HCT116 (cell line): ENCODE measurements at regions not wholly inside any gene's neighbourhood (a gene's known extent, or its start where the extent isn't known, plus 50 kb on each side); places are given as distances from the start of the nearest gene placed in this dataset.

Source experiments
- ATAC-seq: fragments of 200-7000 bp; cut with Tn5 transposase; 2 replicates; pipeline ENCODE4 v1.9.1; 2020; ENCODE audit warnings: mild to moderate bottlenecking, moderate library complexity
- BruUV-seq: library from RNA; stranded (reverse); fragments of 400-500 nt; replicated peaks from 2 replicates; lab custom pipeline; 2021; lab: Mats Ljungman, UMichigan
- CTCF ChIA-PET: fragments of 300-600 bp; sonication (Branson Sonifier 250); formaldehyde crosslinking; loops from one replicate; lab custom pipeline; 2021; ENCODE audit warnings: antibody characterized with exemption; lab: Charles Lee
- POLR2A ChIA-PET: fragments of 300-600, 350-600 bp; sonication (Branson Sonifier 250); formaldehyde crosslinking; loops from one replicate; lab custom pipeline; 2021; ENCODE audit warnings: antibody characterized with exemption; lab: Charles Lee
- RAD21 ChIA-PET, 2 experiments: fragments of 300-600 bp; sonication (Branson Sonifier 250); formaldehyde crosslinking; loops; one replicate each; lab custom pipeline; 2023; ENCODE audit warnings: low total read pairs in 2 of 2; ENCODE audit not compliant: uncharacterized antibody in 2 of 2, unreplicated experiment in 2 of 2, low non-redundant PET in 1 of 2; lab: Charles Lee
- DNase-seq: peaks from one replicate; pipeline ENCODE4 v3.0.0-alpha.2; 2010; ENCODE audit warnings: low read depth, low spot score
- H2AFZ ChIP-seq: fragments of 200-600 bp; shearing (Covaris generic), sonication (generic); 2 replicates; pipeline ENCODE4 v1.6.1; 2017; ENCODE audit warnings: low read depth, mixed run types, mixed read lengths, antibody characterized with exemption, low read length; ENCODE audit not compliant: poor library complexity, severe bottlenecking
- H3K27ac ChIP-seq: 2 replicates; pipeline ENCODE4 v1.5.1; 2012; ENCODE audit warnings: low read depth, low read length
- H3K27me3 ChIP-seq: fragments of 200-600 bp; sonication (generic); 2 replicates; pipeline ENCODE4 v1.6.1; 2016; ENCODE audit warnings: mixed run types, low read length, mixed read lengths; ENCODE audit not compliant: insufficient read depth
- H3K36me3 ChIP-seq, 2 experiments: fragments of 200-500 bp in 1 of 2; fragments of 200-600 bp in 1 of 2; sonication (Bioruptor generic) in 1 of 2; sonication (generic) in 1 of 2; 2 replicates each; pipeline versions ENCODE4 v1.5.1 to v1.6.1; 2014 to 2016; ENCODE audit warnings: low read length in 2 of 2, inconsistent platforms in 1 of 2, mixed read lengths in 1 of 2, mixed run types in 1 of 2; ENCODE audit not compliant: insufficient read depth in 2 of 2, control insufficient read depth in 1 of 2
- H3K4me1 ChIP-seq, 2 experiments: fragments of 200-600 bp in 1 of 2; sonication (generic) in 1 of 2; 2 replicates each; pipeline versions ENCODE4 v1.5.1 to v1.6.1; 2012 to 2017; ENCODE audit warnings: low read length in 2 of 2, inconsistent platforms in 1 of 2, mild to moderate bottlenecking in 1 of 2, mixed read lengths in 1 of 2, mixed run types in 1 of 2, moderate library complexity in 1 of 2; ENCODE audit not compliant: insufficient read depth in 2 of 2, control insufficient read depth in 1 of 2
- H3K4me2 ChIP-seq: fragments of 200-600 bp; sonication (generic); 2 replicates; pipeline ENCODE4 v1.6.1; 2017; ENCODE audit warnings: mixed run types, low read length, mixed read lengths
- H3K4me3 ChIP-seq, 2 experiments: fragments of 200-600 bp in 1 of 2; sonication (generic) in 1 of 2; replicated peaks in 1 of 2; 2 replicates each; pipeline ENCODE4 v1.5.1; 2011 to 2016; ENCODE audit warnings: low read length in 2 of 2, control low read depth in 1 of 2, low read depth in 1 of 2, mild to moderate bottlenecking in 1 of 2, mixed read lengths in 1 of 2, mixed run types in 1 of 2
- H3K79me2 ChIP-seq: fragments of 200-600 bp; sonication (generic); 2 replicates; pipeline ENCODE4 v1.6.1; 2017; ENCODE audit warnings: mild to moderate bottlenecking, mixed run types, low read length, moderate library complexity, mixed read lengths; ENCODE audit not compliant: insufficient read depth
- H3K9ac ChIP-seq: fragments of 200-600 bp; sonication (generic); 2 replicates; pipeline ENCODE4 v1.6.1; 2016; ENCODE audit warnings: low read length, mixed read lengths
- H3K9me2 ChIP-seq: fragments of 200-600 bp; sonication (generic), shearing (Covaris generic); 2 replicates; pipeline ENCODE4 v1.6.1; 2017; ENCODE audit warnings: mixed run types, mild to moderate bottlenecking, moderate library complexity; ENCODE audit not compliant: insufficient read depth
- H3K9me3 ChIP-seq, 2 experiments: fragments of 200-500 bp in 1 of 2; fragments of 200-600 bp in 1 of 2; sonication (Bioruptor generic) in 1 of 2; sonication (generic) in 1 of 2; 2 replicates each; pipeline ENCODE4 v1.6.1; 2014 to 2017; ENCODE audit warnings: low read length in 2 of 2, mixed read lengths in 2 of 2, inconsistent platforms in 1 of 2, low read depth in 1 of 2, mild to moderate bottlenecking in 1 of 2, mixed run types in 1 of 2, moderate library complexity in 1 of 2; ENCODE audit not compliant: control insufficient read depth in 1 of 2, insufficient read depth in 1 of 2
- H4K20me1 ChIP-seq: fragments of 200-600 bp; sonication (generic), shearing (Covaris generic); 2 replicates; pipeline ENCODE4 v1.6.1; 2017; ENCODE audit warnings: mixed run types, mild to moderate bottlenecking, moderate library complexity; ENCODE audit not compliant: insufficient read depth
- ATF3 ChIP-seq: IDR thresholded peaks from 2 replicates; pipeline ENCODE4 v1.6.1; 2012
- CBX3 ChIP-seq: IDR thresholded peaks from 2 replicates; pipeline ENCODE4 v1.6.1; 2012; ENCODE audit warnings: low read depth
- CEBPB ChIP-seq: IDR thresholded peaks from 2 replicates; pipeline ENCODE4 v1.6.1; 2012; ENCODE audit warnings: low read depth
- CTCF ChIP-seq, 3 experiments: fragments of 200-600 bp in 1 of 3; sonication (generic) in 1 of 3; IDR thresholded peaks in 2 of 3; conservative IDR thresholded peaks in 1 of 3; 2 replicates each; pipeline ENCODE4 v1.5.1; 2012 to 2017; ENCODE audit warnings: low read depth in 2 of 3, low read length in 2 of 3, antibody characterized with exemption in 1 of 3, borderline replicate concordance in 1 of 3, control low read depth in 1 of 3, mild to moderate bottlenecking in 1 of 3, mixed read lengths in 1 of 3, mixed run types in 1 of 3, moderate library complexity in 1 of 3; ENCODE audit not compliant: insufficient read depth in 1 of 3
- EGR1 ChIP-seq: IDR thresholded peaks from 2 replicates; pipeline ENCODE4 v1.6.1; 2012; ENCODE audit warnings: low read depth
- ELF1 ChIP-seq: IDR thresholded peaks from 2 replicates; pipeline ENCODE4 v1.6.1; 2012; ENCODE audit warnings: low read depth, borderline replicate concordance
- EZH2 ChIP-seq: fragments of 200-600 bp; sonication (generic); IDR thresholded peaks from 2 replicates; pipeline ENCODE4 v1.6.1; 2017; ENCODE audit warnings: antibody characterized with exemption, mixed run types
- EZH2phosphoT487 ChIP-seq: fragments of 200-600 bp; IDR thresholded peaks from 2 replicates; pipeline ENCODE4 v1.6.1; 2018; ENCODE audit warnings: antibody characterized with exemption, borderline replicate concordance
- FOSL1 ChIP-seq: IDR thresholded peaks from 2 replicates; pipeline ENCODE4 v1.6.1; 2012; ENCODE audit warnings: low read depth
- MAX ChIP-seq: IDR thresholded peaks from 2 replicates; pipeline ENCODE4 v1.6.1; 2012
- POLR2A ChIP-seq: IDR thresholded peaks from 2 replicates; pipeline ENCODE4 v1.7.0; 2011; ENCODE audit warnings: borderline replicate concordance; ENCODE audit not compliant: insufficient read depth, insufficient read length; ENCODE audit errors: extremely low read depth
- SIN3A ChIP-seq: IDR thresholded peaks from 2 replicates; pipeline ENCODE4 v1.6.1; 2012; ENCODE audit warnings: low read depth
- SP1 ChIP-seq: IDR thresholded peaks from 2 replicates; pipeline ENCODE4 v1.6.1; 2012; ENCODE audit warnings: low read depth
- SRF ChIP-seq: IDR thresholded peaks from 2 replicates; pipeline ENCODE4 v1.6.1; 2012; ENCODE audit warnings: low read depth
- TCF7L2 ChIP-seq: IDR thresholded peaks from 2 replicates; pipeline ENCODE4 v1.7.0; 2011; ENCODE audit warnings: borderline replicate concordance, inconsistent platforms; ENCODE audit not compliant: insufficient read depth, insufficient read length; ENCODE audit errors: extremely low read depth
- YY1 ChIP-seq: IDR thresholded peaks from 2 replicates; pipeline ENCODE4 v1.6.1; 2011; ENCODE audit warnings: low read length, low read depth, moderate library complexity, mild to moderate bottlenecking; ENCODE audit not compliant: insufficient replicate concordance; ENCODE audit errors: extremely low read depth
- ZNF274 ChIP-seq: fragments of 200-500 bp; sonication (Bioruptor generic); IDR thresholded peaks from 2 replicates; pipeline ENCODE4 v1.6.1; 2014; ENCODE audit warnings: mild to moderate bottlenecking, low read depth, low read length, inconsistent platforms
- intact Hi-C: fragments of 100-400 bp; cut with micrococcal nuclease; formaldehyde crosslinking; loops from 2 replicates; pipeline ENCODE4 v1.10.0; 2022
- TF ChIP-seq, protein P1 (sequence below): IDR thresholded peaks from 2 replicates; pipeline ENCODE4 v1.6.1; 2012; ENCODE audit warnings: low read depth
- TF ChIP-seq, protein P2 (sequence below): IDR thresholded peaks from 2 replicates; pipeline ENCODE4 v1.6.1; 2011; ENCODE audit warnings: mild to moderate bottlenecking, low read length, moderate library complexity; ENCODE audit not compliant: insufficient replicate concordance; ENCODE audit errors: extremely low read depth

GRCh38 chr13:44058067-44058466, 178.4 kb downstream of the LACC1 start:
- Histone ChIP-seq H3K9ac (no peak overlapping the region), H3K4me1 (no peaks in the 10 kb centered on the region), H2AFZ (no peak overlapping the region), H3K27me3 (no peaks in the 10 kb centered on the region), H3K36me3 (no peaks in the 10 kb centered on the region), H3K9me3 (no peaks in the 10 kb centered on the region), H3K27ac (no peak overlapping the region), H3K79me2 (no peaks in the 10 kb centered on the region), H3K4me3 (no peak overlapping the region), H3K9me2 (no peaks in the 10 kb centered on the region), H4K20me1 (no peaks in the 10 kb centered on the region), H3K4me2 (no peak overlapping the region)
- TF ChIP-seq ELF1 (no peak), SP1 (no peak), YY1 (no peak), CTCF (IDR thresholded peaks at IDR 0.05 in 2 of 3, conservative IDR thresholded peaks at IDR 0.05 in 1 of 3; ENCODE audit: borderline replicate concordance in 1 of 3, insufficient read depth in 1 of 3, low read depth in 2 of 3, low read length in 2 of 3) (no peak), EZH2 (no peak), TCF7L2 (no peak), MAX (no peak), EZH2phosphoT487 (no peak), CEBPB (no peak), POLR2A (no peak), EGR1 (no peak), ATF3 (no peak), ZNF274 (no peak), FOSL1 (no peak), SIN3A (no peak), CBX3 (no peak), SRF (no peak)
- TF ChIP-seq, protein P1, sequence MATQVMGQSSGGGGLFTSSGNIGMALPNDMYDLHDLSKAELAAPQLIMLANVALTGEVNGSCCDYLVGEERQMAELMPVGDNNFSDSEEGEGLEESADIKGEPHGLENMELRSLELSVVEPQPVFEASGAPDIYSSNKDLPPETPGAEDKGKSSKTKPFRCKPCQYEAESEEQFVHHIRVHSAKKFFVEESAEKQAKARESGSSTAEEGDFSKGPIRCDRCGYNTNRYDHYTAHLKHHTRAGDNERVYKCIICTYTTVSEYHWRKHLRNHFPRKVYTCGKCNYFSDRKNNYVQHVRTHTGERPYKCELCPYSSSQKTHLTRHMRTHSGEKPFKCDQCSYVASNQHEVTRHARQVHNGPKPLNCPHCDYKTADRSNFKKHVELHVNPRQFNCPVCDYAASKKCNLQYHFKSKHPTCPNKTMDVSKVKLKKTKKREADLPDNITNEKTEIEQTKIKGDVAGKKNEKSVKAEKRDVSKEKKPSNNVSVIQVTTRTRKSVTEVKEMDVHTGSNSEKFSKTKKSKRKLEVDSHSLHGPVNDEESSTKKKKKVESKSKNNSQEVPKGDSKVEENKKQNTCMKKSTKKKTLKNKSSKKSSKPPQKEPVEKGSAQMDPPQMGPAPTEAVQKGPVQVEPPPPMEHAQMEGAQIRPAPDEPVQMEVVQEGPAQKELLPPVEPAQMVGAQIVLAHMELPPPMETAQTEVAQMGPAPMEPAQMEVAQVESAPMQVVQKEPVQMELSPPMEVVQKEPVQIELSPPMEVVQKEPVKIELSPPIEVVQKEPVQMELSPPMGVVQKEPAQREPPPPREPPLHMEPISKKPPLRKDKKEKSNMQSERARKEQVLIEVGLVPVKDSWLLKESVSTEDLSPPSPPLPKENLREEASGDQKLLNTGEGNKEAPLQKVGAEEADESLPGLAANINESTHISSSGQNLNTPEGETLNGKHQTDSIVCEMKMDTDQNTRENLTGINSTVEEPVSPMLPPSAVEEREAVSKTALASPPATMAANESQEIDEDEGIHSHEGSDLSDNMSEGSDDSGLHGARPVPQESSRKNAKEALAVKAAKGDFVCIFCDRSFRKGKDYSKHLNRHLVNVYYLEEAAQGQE: no peak
- TF ChIP-seq, protein P2, sequence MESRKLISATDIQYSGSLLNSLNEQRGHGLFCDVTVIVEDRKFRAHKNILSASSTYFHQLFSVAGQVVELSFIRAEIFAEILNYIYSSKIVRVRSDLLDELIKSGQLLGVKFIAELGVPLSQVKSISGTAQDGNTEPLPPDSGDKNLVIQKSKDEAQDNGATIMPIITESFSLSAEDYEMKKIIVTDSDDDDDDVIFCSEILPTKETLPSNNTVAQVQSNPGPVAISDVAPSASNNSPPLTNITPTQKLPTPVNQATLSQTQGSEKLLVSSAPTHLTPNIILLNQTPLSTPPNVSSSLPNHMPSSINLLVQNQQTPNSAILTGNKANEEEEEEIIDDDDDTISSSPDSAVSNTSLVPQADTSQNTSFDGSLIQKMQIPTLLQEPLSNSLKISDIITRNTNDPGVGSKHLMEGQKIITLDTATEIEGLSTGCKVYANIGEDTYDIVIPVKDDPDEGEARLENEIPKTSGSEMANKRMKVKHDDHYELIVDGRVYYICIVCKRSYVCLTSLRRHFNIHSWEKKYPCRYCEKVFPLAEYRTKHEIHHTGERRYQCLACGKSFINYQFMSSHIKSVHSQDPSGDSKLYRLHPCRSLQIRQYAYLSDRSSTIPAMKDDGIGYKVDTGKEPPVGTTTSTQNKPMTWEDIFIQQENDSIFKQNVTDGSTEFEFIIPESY: no peak
- DNase-seq (no peak), ATAC-seq (no peak)
- POLR2A ChIA-PET: no interaction called here
- CTCF ChIA-PET: no interaction called here
- BruUV-seq: no TSS peak
- intact Hi-C loops: no loop called here
- RAD21 ChIA-PET: no interaction called here
